GM12878 (cell line): ENCODE measurements at regions not wholly inside any gene's neighbourhood (a gene's known extent, or its start where the extent isn't known, plus 50 kb on each side); places are given as distances from the start of the nearest gene placed in this dataset.

ENCODE experiments used
- ATAC-seq: fragments of 200-7000 bp; cut with Tn5 transposase; 3 replicates; pipeline ENCODE4 v1.9.1; 2020; ENCODE audit warnings: mild to moderate bottlenecking, moderate library complexity
- BruUV-seq: library from RNA; stranded (reverse); fragments of 400-500 nt; replicated peaks from 2 replicates; lab custom pipeline; 2021; lab: Mats Ljungman, UMichigan
- CTCF ChIA-PET: fragments of 300-600 bp; sonication (Branson Sonifier 250); formaldehyde crosslinking; extraction: SDS; loops from one replicate; lab custom pipeline; 2021; ENCODE audit warnings: inconsistent platforms; lab: Yijun Ruan, JAX
- POLR2A ChIA-PET: fragments of 350-600 bp; formaldehyde crosslinking; extraction: SDS; loops from one replicate; lab custom pipeline; 2021; ENCODE audit warnings: inconsistent platforms; lab: Charles Lee
- RAD21 ChIA-PET: fragments of 300-600 bp; sonication (Branson Sonifier 250); formaldehyde crosslinking; loops from one replicate; lab custom pipeline; 2023; ENCODE audit warnings: antibody characterized with exemption; ENCODE audit not compliant: unreplicated experiment; lab: Charles Lee
- SMC1A ChIA-PET: fragments of 300-600 bp; sonication (Branson Sonifier 250); formaldehyde crosslinking; loops from one replicate; lab custom pipeline; 2023; ENCODE audit not compliant: unreplicated experiment, uncharacterized antibody; lab: Charles Lee
- DNase-seq: peaks from one replicate; pipeline ENCODE4 v3.0.0-alpha.2; 2011; ENCODE audit warnings: low read depth, low spot score
- FAIRE-seq: peaks from 3 replicates; lab custom pipeline; 2011; peaks lifted over from hg19 to GRCh38; lab: Jason Lieb, UNC
- H2AFZ ChIP-seq: 2 replicates; pipeline ENCODE4 v1.6.0; 2011; ENCODE audit warnings: low read depth, low read length, control low read depth; ENCODE audit not compliant: control insufficient read depth
- H3K27ac ChIP-seq: 2 replicates; pipeline ENCODE4 v1.5.1; 2011; ENCODE audit warnings: control low read depth; ENCODE audit not compliant: control insufficient read depth, insufficient read depth
- H3K27me3 ChIP-seq, 2 experiments: replicated peaks in 1 of 2; 2 replicates each; pipeline versions ENCODE4 v1.6.0 to v1.6.1; 2011; ENCODE audit warnings: low read length in 1 of 2; ENCODE audit not compliant: control insufficient read depth in 2 of 2, insufficient read depth in 2 of 2
- H3K36me3 ChIP-seq, 2 experiments: 2 replicates each; pipeline ENCODE4 v1.5.1; 2011; ENCODE audit warnings: low read length in 1 of 2; ENCODE audit not compliant: control insufficient read depth in 2 of 2, insufficient read depth in 2 of 2
- H3K4me1 ChIP-seq: 2 replicates; pipeline ENCODE4 v1.6.1; 2011; ENCODE audit warnings: mild to moderate bottlenecking, low read length, moderate library complexity, mixed read lengths; ENCODE audit not compliant: control insufficient read depth, insufficient read depth
- H3K4me2 ChIP-seq: 2 replicates; pipeline ENCODE4 v1.6.0; 2011; ENCODE audit warnings: control low read depth; ENCODE audit not compliant: control insufficient read depth, insufficient read depth
- H3K4me3 ChIP-seq: fragments of 200-600 bp; sonication (generic); 2 replicates; pipeline ENCODE4 v1.5.1; 2016
- H3K79me2 ChIP-seq: 2 replicates; pipeline ENCODE4 v1.6.0; 2011; ENCODE audit warnings: low read length; ENCODE audit not compliant: control insufficient read depth, insufficient read depth
- H3K9ac ChIP-seq: 2 replicates; pipeline ENCODE4 v1.8.0; 2011; ENCODE audit warnings: low read length, control low read depth, mixed read lengths; ENCODE audit not compliant: control insufficient read depth, insufficient read depth
- H3K9me3 ChIP-seq: replicated peaks from 3 replicates; pipeline ENCODE4 v1.5.1; 2011; ENCODE audit warnings: mild to moderate bottlenecking, low read length; ENCODE audit not compliant: control insufficient read depth, insufficient read depth
- H4K20me1 ChIP-seq: 2 replicates; pipeline ENCODE4 v1.6.0; 2011; ENCODE audit not compliant: control insufficient read depth, insufficient read depth
- BRCA1 ChIP-seq: IDR thresholded peaks from 2 replicates; pipeline ENCODE4 v1.6.1; 2011; ENCODE audit warnings: low read depth, low read length, improper control_type of control experiment
- EED ChIP-seq: sonication (generic); IDR thresholded peaks from 2 replicates; pipeline ENCODE4 v1.6.1; 2016; ENCODE audit warnings: antibody characterized with exemption, low read depth
- MAX ChIP-seq: IDR thresholded peaks from 2 replicates; pipeline ENCODE4 v1.6.1; 2012; ENCODE audit warnings: low read depth, low read length, improper control_type of control experiment
- MXI1 ChIP-seq: fragments of 150-350 bp; IDR thresholded peaks from 2 replicates; pipeline ENCODE4 v1.6.1; 2011; ENCODE audit warnings: low read depth, mild to moderate bottlenecking, inconsistent platforms, low read length, improper control_type of control experiment
- POLR2AphosphoS2 ChIP-seq: IDR thresholded peaks from 2 replicates; pipeline ENCODE4 v1.6.1; 2011; ENCODE audit warnings: low read depth, mild to moderate bottlenecking, low read length, improper control_type of control experiment, moderate library complexity
- SMARCA5 ChIP-seq: fragments of 450-650 bp; IDR thresholded peaks from 2 replicates; pipeline ENCODE4 v1.6.1; 2017; ENCODE audit warnings: mild to moderate bottlenecking
- STAT3 ChIP-seq: IDR thresholded peaks from 2 replicates; pipeline ENCODE4 v1.6.1; 2011; ENCODE audit warnings: low read depth, low read length, improper control_type of control experiment
- ZBTB33 ChIP-seq: fragments of 450-650 bp; IDR thresholded peaks from 2 replicates; pipeline ENCODE4 v1.6.1; 2017; ENCODE audit warnings: mild to moderate bottlenecking
- ZNF274 ChIP-seq: IDR thresholded peaks from one replicate; pipeline ENCODE4 v1.8.0; 2011; ENCODE audit not compliant: insufficient read length, insufficient read depth
- ZNF384 ChIP-seq: IDR thresholded peaks from 2 replicates; pipeline ENCODE4 v1.6.1; 2012; ENCODE audit warnings: low read depth, mild to moderate bottlenecking, low read length, improper control_type of control experiment, borderline replicate concordance
- WGBS: methylation state at CpG from one replicate; pipeline ENCODE4 v1.1.6; 2016; ENCODE audit warnings: low lambda C conversion rate; ENCODE audit not compliant: insufficient replicate concordance, insufficient coverage; ENCODE audit errors: missing lambda C conversion rate; 5-methylcytosine and 5-hydroxymethylcytosine counted together
- in situ Hi-C: fragments of 300-500 bp; cut with MboI; formaldehyde crosslinking; loops from 9 replicates; pipeline ENCODE4 v1.14.3; 2018; ENCODE audit warnings: mixed read lengths
- intact Hi-C: fragments of 100-400 bp; cut with micrococcal nuclease; formaldehyde crosslinking; loops from one replicate; pipeline ENCODE4 v1.14.2; 2022; ENCODE audit not compliant: unreplicated experiment

- Histone ChIP-seq H2AFZ (no peak overlapping the region), H3K79me2 (no peaks in the 10 kb centered on the region), H3K9ac (no peak overlapping the region), H3K4me2 (no peak overlapping the region), H4K20me1 (no peaks in the 10 kb centered on the region), H3K9me3 (no peaks in the 10 kb centered on the region), H3K27ac (no peak overlapping the region), H3K4me3 (no peak overlapping the region), H3K4me1 (no peaks in the 10 kb centered on the region), H3K27me3 (no peaks in the 10 kb centered on the region; a peak in 2 of 4 replicates), H3K36me3 (no peaks in the 10 kb centered on the region)
- TF ChIP-seq ZNF274 (no peak), STAT3 (no peak), MXI1 (no peak), POLR2AphosphoS2 (no peak), BRCA1 (no peak), ZNF384 (no peak), SMARCA5 (no peak), EED (no peak), MAX (no peak), ZBTB33 (no peak)
- WGBS: 0% methylated on average over 7 of the region's 7 CpGs
- RAD21 ChIA-PET: no interaction called here
- DNase-seq (no peak), FAIRE-seq (no peak), ATAC-seq (no peak)
- no TSS peak for BruUV-seq
- SMC1A ChIA-PET: no interaction called here
- in situ Hi-C loops: no loop called here
- CTCF ChIA-PET: no interaction called here
- intact Hi-C loops: no loop called here
- POLR2A ChIA-PET: no interaction called here
These were observed 63.9 kb upstream of the B3GAT1 start for GRCh38 chr11:134475951-134476350.
